ENCODE measurements at regions not wholly inside any gene's neighbourhood (a gene's known extent, or its start where the extent isn't known, plus 50 kb on each side); places are given as distances from the start of the nearest gene placed in this dataset.

DNA sequence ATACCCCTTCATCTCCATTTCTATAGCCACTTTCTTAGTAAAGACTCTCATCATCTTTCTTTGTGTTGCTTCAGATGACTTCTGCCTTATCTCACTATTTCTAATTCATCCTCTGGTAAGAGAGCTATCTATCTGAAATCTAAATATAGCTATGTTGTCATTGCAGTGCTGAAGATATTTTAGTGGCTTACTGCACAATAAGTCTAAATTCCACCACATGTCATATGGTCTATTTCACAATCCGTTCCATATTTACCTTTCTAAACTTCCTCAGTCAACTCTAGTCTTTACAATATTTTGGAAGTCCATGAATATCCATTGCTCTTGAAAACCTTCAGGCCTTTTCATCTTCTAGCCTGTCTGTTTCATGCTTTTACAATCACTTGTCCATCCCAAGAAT, 465.1 kb upstream of the SLC10A2 start:
- Histone ChIP-seq H3F3A (ENCODE audit: insufficient read depth, low read length) (no peaks in the 10 kb centered on the region), H3K9me2 (ENCODE audit: low read depth, low read length) (no peaks in the 10 kb centered on the region), H4K20me1 (ENCODE audit: insufficient read depth, low read length) (no peaks in the 10 kb centered on the region), H3K4me3 (ENCODE audit: low read depth, low read length, poor library complexity, severe bottlenecking) (no peak overlapping the region), H2AFZ (ENCODE audit: low read length) (no peak overlapping the region), H3K36me3 (ENCODE audit: insufficient read depth, low read length) (no peaks in the 10 kb centered on the region), H3K9ac (ENCODE audit: low read length) (no peak overlapping the region), H3K4me2 (ENCODE audit: low read length) (no peak overlapping the region), H3K4me1 (ENCODE audit: insufficient read depth, low read length, severe bottlenecking) (no peaks in the 10 kb centered on the region), H3K79me2 (ENCODE audit: insufficient read depth, low read length) (no peaks in the 10 kb centered on the region), H3K27me3 (ENCODE audit: insufficient read depth, low read length) (no peaks in the 10 kb centered on the region), H3K27ac (ENCODE audit: low read depth, low read length, poor library complexity, severe bottlenecking) (no peak overlapping the region), H3K9me3 (ENCODE audit: low read length) (no peaks in the 10 kb centered on the region)
- no peak for TF ChIP-seq EZH2 (IDR thresholded peaks at IDR 0.05; ENCODE audit: borderline replicate concordance, low read length)
- TF ChIP-seq, protein P1, sequence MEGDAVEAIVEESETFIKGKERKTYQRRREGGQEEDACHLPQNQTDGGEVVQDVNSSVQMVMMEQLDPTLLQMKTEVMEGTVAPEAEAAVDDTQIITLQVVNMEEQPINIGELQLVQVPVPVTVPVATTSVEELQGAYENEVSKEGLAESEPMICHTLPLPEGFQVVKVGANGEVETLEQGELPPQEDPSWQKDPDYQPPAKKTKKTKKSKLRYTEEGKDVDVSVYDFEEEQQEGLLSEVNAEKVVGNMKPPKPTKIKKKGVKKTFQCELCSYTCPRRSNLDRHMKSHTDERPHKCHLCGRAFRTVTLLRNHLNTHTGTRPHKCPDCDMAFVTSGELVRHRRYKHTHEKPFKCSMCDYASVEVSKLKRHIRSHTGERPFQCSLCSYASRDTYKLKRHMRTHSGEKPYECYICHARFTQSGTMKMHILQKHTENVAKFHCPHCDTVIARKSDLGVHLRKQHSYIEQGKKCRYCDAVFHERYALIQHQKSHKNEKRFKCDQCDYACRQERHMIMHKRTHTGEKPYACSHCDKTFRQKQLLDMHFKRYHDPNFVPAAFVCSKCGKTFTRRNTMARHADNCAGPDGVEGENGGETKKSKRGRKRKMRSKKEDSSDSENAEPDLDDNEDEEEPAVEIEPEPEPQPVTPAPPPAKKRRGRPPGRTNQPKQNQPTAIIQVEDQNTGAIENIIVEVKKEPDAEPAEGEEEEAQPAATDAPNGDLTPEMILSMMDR (IDR thresholded peaks at IDR 0.05; ENCODE audit: low read length) = no peak

DNA sequence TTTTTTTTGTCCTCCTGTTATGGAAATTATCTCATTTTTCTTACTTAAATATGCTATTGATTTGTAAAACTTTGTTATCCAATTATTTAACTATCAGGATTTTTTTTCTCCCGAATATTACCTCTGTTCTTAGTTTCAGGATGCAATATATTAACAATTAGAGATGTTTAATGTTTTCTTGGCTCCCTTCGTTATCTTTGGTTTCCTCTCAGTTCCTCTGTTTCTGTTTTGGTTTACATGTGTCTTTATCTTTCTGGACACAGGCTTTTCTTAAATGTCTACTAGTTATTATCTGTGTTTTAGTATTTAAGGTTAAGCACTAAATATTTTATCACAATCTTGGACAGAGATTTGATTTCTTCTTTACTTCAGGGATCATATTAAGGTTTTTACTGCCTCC, 462.2 kb upstream of the SLC10A2 start:
- no peak overlapping the region for H3K27ac ChIP-seq (ENCODE audit: low read depth, low read length, poor library complexity, severe bottlenecking)
- H3K4me1 ChIP-seq (ENCODE audit: insufficient read depth, low read length, severe bottlenecking) = no peaks in the 10 kb centered on the region
- no peaks in the 10 kb centered on the region for H3K79me2 ChIP-seq (ENCODE audit: insufficient read depth, low read length)
- no peaks in the 10 kb centered on the region for H3K9me2 ChIP-seq (ENCODE audit: low read depth, low read length)
- no peaks in the 10 kb centered on the region for H3K9me3 ChIP-seq (ENCODE audit: low read length)
- no peak overlapping the region for H2AFZ ChIP-seq (ENCODE audit: low read length)
- no peak overlapping the region for H3K4me2 ChIP-seq (ENCODE audit: low read length)
- no peaks in the 10 kb centered on the region for H3K27me3 ChIP-seq (ENCODE audit: insufficient read depth, low read length)
- no peak for TF ChIP-seq EZH2 (IDR thresholded peaks at IDR 0.05; ENCODE audit: borderline replicate concordance, low read length)
- TF ChIP-seq, protein P1 (IDR thresholded peaks at IDR 0.05; ENCODE audit: low read length) = no peak
- no peaks in the 10 kb centered on the region for H3F3A ChIP-seq (ENCODE audit: insufficient read depth, low read length)
- no peak overlapping the region for H3K4me3 ChIP-seq (ENCODE audit: low read depth, low read length, poor library complexity, severe bottlenecking)
- no peak overlapping the region for H3K9ac ChIP-seq (ENCODE audit: low read length)
- H3K36me3 ChIP-seq (ENCODE audit: insufficient read depth, low read length) = no peaks in the 10 kb centered on the region
- no peaks in the 10 kb centered on the region for H4K20me1 ChIP-seq (ENCODE audit: insufficient read depth, low read length)

DNA sequence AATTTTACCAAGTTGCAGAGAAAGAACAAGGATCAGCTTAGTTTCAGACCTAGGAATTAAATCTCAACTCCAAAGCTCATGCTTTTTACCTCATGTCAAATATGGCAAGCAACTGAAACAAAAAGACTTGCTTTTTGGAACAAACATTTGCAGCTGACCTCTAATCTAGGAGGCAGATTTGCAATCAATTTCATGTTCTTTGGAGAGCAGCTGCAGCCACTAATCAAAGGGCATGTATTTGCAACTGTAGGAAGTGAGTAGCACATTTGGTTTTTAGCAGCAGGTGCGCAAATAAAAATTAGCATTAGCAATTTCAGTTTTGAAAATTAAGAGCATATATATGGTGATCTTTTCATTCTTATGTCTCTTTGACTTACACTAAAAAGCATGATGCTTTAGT, 459.3 kb upstream of the SLC10A2 start:
- H3F3A ChIP-seq (ENCODE audit: insufficient read depth, low read length) = no peaks in the 10 kb centered on the region
- no peak overlapping the region for H3K4me3 ChIP-seq (ENCODE audit: low read depth, low read length, poor library complexity, severe bottlenecking)
- H3K9ac ChIP-seq (ENCODE audit: low read length) = no peak overlapping the region
- H3K9me3 ChIP-seq (ENCODE audit: low read length) = no peaks in the 10 kb centered on the region
- H3K36me3 ChIP-seq (ENCODE audit: insufficient read depth, low read length) = no peaks in the 10 kb centered on the region
- no peaks in the 10 kb centered on the region for H3K9me2 ChIP-seq (ENCODE audit: low read depth, low read length)
- H3K27me3 ChIP-seq (ENCODE audit: insufficient read depth, low read length) = no peaks in the 10 kb centered on the region
- H3K27ac ChIP-seq (ENCODE audit: low read depth, low read length, poor library complexity, severe bottlenecking) = no peak overlapping the region
- no peak overlapping the region for H3K4me2 ChIP-seq (ENCODE audit: low read length)
- H2AFZ ChIP-seq (ENCODE audit: low read length) = no peak overlapping the region
- TF ChIP-seq, protein P1 (IDR thresholded peaks at IDR 0.05; ENCODE audit: low read length) = no peak
- TF ChIP-seq EZH2 (IDR thresholded peaks at IDR 0.05; ENCODE audit: borderline replicate concordance, low read length) = no peak
- H4K20me1 ChIP-seq (ENCODE audit: insufficient read depth, low read length) = no peaks in the 10 kb centered on the region
- H3K79me2 ChIP-seq (ENCODE audit: insufficient read depth, low read length) = no peaks in the 10 kb centered on the region
- H3K4me1 ChIP-seq (ENCODE audit: insufficient read depth, low read length, severe bottlenecking) = no peaks in the 10 kb centered on the region
